Right ventricle myocardium superior (tissue), 1 donor: ENCODE measurements at regions not wholly inside any gene's neighbourhood (a gene's known extent, or its start where the extent isn't known, plus 50 kb on each side); places are given as distances from the start of the nearest gene placed in this dataset.

Experiments
- ATAC-seq: fragments of 200-7000 bp; cut with Tn5 transposase; one replicate; pipeline ENCODE4 v1.9.1; 2020; ENCODE audit warnings: mild to moderate bottlenecking; ENCODE audit not compliant: poor library complexity
- DNase-seq: peaks from one replicate; pipeline ENCODE4 v3.0.0-alpha.2; 2020
- intact Hi-C: fragments of 100-400 bp; cut with DNase I; formaldehyde crosslinking; loops from one replicate; pipeline ENCODE4 v1.11.2; 2022
- donor health status: DM: no; HTN: yes; CAD: no; lungs with severe emphysema.

GRCh38 chr10:57844387-57844998, 423.2 kb downstream of the IPMK start:
- intact Hi-C loops: no loop called here
- no peak for ATAC-seq

DNA sequence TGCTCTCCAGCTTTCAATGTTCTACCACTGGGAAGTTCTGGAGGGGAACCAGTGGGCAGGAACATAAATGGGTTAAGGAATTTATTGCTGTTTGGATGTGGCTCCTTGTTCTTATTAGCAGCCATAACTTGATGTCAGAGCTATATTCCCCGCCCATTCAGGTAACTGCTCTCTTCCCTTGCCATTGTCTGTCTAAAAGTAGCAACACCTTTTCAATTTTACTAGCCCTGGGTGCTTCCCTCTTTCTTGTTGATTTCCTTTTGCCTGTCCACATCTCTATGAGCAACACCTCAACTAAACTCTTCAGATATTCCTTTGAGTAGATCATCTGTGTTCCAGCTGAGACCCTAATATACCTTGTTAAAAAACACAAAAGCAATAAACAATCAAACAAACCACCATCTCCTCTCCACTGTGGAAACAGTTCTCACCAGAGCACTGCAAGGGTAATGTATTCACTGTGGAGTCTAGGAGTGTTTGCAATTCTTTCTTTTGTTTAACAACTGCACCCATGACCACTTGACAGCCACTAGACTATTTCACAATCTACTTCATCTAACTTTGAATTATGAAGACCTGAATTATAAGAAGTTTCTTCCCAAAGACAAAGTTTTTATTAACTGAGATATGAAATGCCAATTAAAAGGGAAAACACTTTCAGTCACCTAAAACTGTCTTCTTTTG, 436.7 kb downstream of the IPMK start:
- ATAC-seq (no peak), DNase-seq (no peak)
- intact Hi-C loops: no loop called here

More at GRCh38 chr10:57844387-57844998, 423.2 kb downstream of the IPMK start:
- DNase-seq: no peak

DNA sequence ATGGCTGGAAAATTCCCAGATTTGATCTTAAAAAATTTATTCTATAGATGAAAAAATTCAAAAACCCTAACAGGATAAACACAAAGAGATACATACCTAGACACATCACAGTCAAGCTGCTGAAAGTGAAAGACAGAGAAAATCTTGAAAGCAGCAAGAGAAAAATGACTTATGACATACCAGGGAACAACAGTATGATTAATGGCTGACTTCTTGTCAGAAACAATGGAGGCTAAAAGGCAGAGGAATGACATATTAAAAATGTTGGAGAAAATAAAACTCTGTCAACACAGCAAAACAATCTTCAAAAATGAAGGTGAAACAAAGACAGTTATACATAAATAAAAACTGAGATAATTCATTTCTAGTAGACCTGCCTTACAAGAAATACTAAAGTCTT, 442.7 kb downstream of the IPMK start:
- intact Hi-C loops: no loop called here
- no peak for ATAC-seq
- DNase-seq: no peak

DNA sequence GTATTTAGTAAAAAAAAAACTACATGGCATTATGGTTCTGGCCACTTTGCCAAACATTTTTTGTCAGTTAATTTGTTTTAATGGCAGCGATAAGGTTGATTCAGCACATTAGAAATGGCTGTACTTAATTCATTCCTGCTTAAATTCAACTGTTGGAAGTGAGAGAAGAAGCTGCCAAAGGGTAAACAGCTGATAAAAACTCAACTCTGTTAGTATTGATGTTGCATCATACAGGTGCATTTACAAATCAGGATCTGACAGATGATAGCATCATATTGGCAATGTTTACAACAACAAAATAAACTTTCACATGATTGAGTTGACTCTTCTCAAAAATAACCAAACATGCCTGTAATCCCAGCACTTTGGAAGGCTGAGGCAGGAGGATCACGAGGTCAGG, 444.3 kb downstream of the IPMK start:
- DNase-seq: no peak
- intact Hi-C loops: no loop called here
- no peak for ATAC-seq

DNA sequence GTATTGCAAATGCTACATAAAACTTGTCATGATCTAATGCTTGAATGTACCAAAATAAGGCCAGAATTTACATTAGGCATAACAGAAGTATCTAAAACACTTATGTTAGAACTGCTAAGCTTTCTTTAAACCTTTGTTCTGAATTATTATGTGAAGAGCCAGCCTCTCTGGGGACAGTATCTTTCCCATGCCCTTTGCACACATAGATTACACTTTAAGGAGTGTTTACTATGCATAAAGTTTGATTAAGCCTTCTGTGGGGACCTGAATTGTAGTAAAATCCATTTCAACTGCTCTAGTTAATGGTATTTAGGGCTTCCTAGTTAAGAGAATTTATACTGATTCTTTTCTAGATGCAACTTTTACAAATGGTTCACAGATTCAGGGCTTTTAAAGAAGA, 444.7 kb downstream of the IPMK start:
- intact Hi-C loops: no loop called here
- DNase-seq (no peak), ATAC-seq (no peak)

DNA sequence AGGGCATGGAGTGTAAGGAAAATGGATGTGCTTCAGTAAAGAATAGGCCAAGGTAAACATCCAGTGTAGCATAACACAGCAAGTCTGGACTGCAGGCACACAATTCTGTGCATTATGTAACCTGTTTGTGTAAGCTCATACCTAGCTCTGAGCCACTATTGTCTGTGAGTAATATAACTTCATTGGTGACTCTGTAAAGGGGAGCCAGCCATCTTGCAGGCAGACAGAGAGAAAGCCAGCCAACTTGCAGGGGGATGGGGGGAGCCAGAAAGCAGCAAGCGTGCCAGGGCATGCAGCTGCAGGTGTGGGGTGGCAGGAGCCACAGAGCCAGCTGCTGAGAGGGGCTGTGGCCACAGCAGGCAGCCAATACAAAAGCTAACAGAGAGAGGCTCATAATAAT, 449.2 kb downstream of the IPMK start:
- intact Hi-C loops: no loop called here
- DNase-seq: no peak
- no peak for ATAC-seq

GRCh38 chr10:57817741-57818140, 450.0 kb downstream of the IPMK start:
- DNase-seq (no peak), ATAC-seq (no peak)
- intact Hi-C loops: no loop called here

- intact Hi-C loops: no loop called here
- DNase-seq (no peak), ATAC-seq (no peak)
Observed at GRCh38 chr10:57815949-57816348, 451.7 kb downstream of the IPMK start.

GRCh38 chr10:57809961-57810360, 457.7 kb downstream of the IPMK start:
- DNase-seq (no peak), ATAC-seq (no peak)
- intact Hi-C loops: no loop called here

DNA sequence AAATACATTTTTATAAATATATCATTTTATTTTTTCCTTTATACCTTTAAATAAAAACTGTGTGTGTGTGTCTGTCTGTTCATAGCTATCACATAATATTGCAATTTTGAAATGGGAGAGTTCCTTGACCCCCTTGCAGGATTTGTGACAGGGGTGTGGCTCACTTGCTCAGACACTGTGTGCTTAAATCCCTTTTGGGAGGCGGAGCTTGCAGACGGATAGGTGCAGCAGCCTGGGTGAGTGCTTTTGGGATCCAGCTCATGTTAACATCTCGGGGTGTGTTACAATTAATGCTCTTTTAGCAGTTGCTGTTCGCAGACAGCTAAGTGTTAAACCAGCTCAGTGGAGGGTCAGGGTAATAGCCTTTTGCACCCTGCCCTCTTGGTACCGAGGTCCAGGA, 459.8 kb downstream of the IPMK start:
- intact Hi-C loops: no loop called here
- no peak for ATAC-seq
- DNase-seq: no peak

DNA sequence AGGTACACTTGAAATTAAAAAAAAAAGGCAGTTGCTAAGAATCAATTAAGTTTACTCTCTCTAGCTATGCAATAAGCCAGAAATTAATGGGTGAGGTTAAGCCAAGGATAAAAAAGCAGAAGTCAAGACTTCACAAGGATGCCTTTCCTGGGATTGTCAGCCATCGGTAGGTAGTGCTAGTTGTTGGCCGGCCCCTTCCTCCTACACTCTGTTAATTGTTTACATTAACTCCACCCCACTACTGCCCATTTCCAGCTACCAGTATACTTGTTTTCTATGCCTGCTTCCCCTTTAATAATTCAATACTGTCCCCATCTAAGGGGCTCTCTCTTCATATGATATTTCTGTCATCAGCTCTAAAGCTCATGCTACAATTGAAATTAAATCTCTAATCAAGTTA, 461.0 kb downstream of the IPMK start:
- no peak for DNase-seq
- intact Hi-C loops: no loop called here
- no peak for ATAC-seq

- ATAC-seq: no peak
- no peak for DNase-seq
- intact Hi-C loops: no loop called here
Observed at GRCh38 chr10:57799625-57800024, 468.1 kb downstream of the IPMK start.

DNA sequence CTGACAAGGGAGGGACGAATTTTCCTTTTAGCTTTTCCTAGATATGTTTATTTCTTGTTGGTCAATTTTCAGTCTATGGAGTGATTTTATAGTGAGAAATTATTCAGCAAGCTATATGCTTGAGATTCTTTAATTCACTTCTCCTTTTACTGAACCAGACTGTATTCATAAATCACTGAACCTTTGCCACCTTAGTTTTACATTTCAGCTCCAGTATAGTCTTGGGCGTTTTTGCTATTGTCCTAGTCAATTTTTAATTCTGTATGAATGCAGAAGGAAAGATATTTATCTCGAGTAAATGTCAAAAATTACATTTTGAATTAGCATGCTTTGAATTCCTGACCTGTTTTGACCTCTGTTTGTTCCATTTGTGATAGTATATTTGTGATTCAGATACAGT, 468.9 kb downstream of the IPMK start:
- no peak for ATAC-seq
- intact Hi-C loops: no loop called here
- DNase-seq: no peak

- ATAC-seq (no peak), DNase-seq (no peak)
- intact Hi-C loops: no loop called here
Observed at GRCh38 chr10:57791546-57791945, 476.1 kb downstream of the IPMK start.

DNA sequence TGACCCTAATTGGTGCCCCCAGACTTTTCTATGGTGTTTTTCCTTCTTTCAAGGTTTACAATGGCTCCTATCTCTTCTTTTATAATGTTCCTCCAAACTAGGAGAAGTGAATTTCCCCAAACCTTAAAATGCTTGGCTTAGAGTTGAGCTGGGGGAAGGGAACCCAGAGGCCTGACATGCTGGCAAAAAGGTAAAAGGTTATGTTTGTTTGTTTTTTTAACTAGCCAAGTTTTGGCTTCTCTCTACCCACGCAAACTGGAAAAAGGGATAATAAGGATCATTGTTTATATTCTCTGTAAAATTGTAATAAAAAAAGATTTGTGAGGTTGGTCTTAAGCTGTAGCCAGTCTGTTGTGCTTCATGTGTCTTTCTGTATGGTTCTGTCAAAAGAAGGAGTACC, 477.0 kb downstream of the IPMK start:
- DNase-seq (no peak), ATAC-seq (no peak)
- intact Hi-C loops: no loop called here

DNA sequence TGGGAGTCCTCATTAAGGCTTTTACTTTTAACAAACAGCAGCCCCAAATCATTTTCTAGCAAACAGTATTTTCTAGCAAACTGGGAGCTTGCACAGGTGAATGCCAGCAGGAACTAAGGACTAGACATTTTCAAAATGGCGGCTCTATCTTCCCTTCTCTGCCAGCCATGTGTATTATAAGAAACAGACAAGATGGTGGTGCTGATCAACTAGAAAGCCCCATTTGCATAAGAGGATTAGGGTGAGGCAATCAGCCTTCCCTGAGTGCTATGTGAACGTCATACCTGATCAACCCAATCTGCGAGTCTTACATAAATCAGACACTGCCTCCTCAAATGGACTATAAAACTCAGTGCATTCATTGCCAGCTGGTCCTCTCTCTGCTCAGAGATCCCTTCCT, 479.6 kb downstream of the IPMK start:
- no peak for DNase-seq
- ATAC-seq: no peak
- intact Hi-C loops: no loop called here

GRCh38 chr10:57786850-57787750, 480.6 kb downstream of the IPMK start:
- no peak for DNase-seq
- intact Hi-C loops: no loop called here
- ATAC-seq: no peak

- intact Hi-C loops: no loop called here
- DNase-seq: no peak
- ATAC-seq: no peak
Observed at GRCh38 chr10:57786331-57786730, 481.4 kb downstream of the IPMK start.

- intact Hi-C loops: no loop called here
- DNase-seq: no peak
- ATAC-seq: no peak
Observed at GRCh38 chr10:57785546-57785945, 482.1 kb downstream of the IPMK start.

- ATAC-seq (no peak), DNase-seq (no peak)
- intact Hi-C loops: no loop called here
Observed at GRCh38 chr10:57785068-57785467, 482.6 kb downstream of the IPMK start.
